ENCODE measurements at regions not wholly inside any gene's neighbourhood (a gene's known extent, or its start where the extent isn't known, plus 50 kb on each side); places are given as distances from the start of the nearest gene placed in this dataset.

- Histone ChIP-seq H3K4me2 (ENCODE audit: insufficient read depth, low read length) (no peak overlapping the region), H3K79me2 (ENCODE audit: control insufficient read depth, insufficient read depth, low read length) (no peaks in the 10 kb centered on the region), H3K36me3 (ENCODE audit: control insufficient read depth, insufficient read depth, low read length) (no peaks in the 10 kb centered on the region), H4K20me1 (replicated peaks; ENCODE audit: control insufficient read depth, insufficient read depth, low read length) (no peaks in the 10 kb centered on the region), H3K27ac (ENCODE audit: extremely low read depth, low read depth, low read length) (no peak overlapping the region), H3K9ac (ENCODE audit: insufficient read depth in 1 of 2, low read depth in 2 of 2, low read length in 2 of 2) (no peak overlapping the region), H3K9me3 (replicated peaks; ENCODE audit: control insufficient read depth, insufficient read depth, low read depth, low read length) (no peaks in the 10 kb centered on the region), H3K9me1 (ENCODE audit: control insufficient read depth, insufficient read depth, low read length) (no peaks in the 10 kb centered on the region), H3K27me3 (ENCODE audit: control insufficient read depth in 2 of 2, insufficient read depth in 2 of 2, low read length in 2 of 2) (no peaks in the 10 kb centered on the region), H2AFZ (ENCODE audit: low read depth, low read length) (no peak overlapping the region), H3K4me1 (replicated peaks in 1 of 2; ENCODE audit: control insufficient read depth in 2 of 2, insufficient read depth in 2 of 2, low read length in 2 of 2) (no peaks in the 10 kb centered on the region), H3K4me3 (no peak overlapping the region)
- in situ Hi-C loops (cut with MboI) = no loop called here
- TF ChIP-seq, protein P1, sequence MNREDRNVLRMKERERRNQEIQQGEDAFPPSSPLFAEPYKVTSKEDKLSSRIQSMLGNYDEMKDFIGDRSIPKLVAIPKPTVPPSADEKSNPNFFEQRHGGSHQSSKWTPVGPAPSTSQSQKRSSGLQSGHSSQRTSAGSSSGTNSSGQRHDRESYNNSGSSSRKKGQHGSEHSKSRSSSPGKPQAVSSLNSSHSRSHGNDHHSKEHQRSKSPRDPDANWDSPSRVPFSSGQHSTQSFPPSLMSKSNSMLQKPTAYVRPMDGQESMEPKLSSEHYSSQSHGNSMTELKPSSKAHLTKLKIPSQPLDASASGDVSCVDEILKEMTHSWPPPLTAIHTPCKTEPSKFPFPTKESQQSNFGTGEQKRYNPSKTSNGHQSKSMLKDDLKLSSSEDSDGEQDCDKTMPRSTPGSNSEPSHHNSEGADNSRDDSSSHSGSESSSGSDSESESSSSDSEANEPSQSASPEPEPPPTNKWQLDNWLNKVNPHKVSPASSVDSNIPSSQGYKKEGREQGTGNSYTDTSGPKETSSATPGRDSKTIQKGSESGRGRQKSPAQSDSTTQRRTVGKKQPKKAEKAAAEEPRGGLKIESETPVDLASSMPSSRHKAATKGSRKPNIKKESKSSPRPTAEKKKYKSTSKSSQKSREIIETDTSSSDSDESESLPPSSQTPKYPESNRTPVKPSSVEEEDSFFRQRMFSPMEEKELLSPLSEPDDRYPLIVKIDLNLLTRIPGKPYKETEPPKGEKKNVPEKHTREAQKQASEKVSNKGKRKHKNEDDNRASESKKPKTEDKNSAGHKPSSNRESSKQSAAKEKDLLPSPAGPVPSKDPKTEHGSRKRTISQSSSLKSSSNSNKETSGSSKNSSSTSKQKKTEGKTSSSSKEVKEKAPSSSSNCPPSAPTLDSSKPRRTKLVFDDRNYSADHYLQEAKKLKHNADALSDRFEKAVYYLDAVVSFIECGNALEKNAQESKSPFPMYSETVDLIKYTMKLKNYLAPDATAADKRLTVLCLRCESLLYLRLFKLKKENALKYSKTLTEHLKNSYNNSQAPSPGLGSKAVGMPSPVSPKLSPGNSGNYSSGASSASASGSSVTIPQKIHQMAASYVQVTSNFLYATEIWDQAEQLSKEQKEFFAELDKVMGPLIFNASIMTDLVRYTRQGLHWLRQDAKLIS (CRISPR knock-in tag; IDR thresholded peaks at IDR 0.05) = no peak
- TF ChIP-seq FOXP4 (CRISPR knock-in tag; IDR thresholded peaks at IDR 0.05; ENCODE audit: borderline replicate concordance) = no peak
- no peak for TF ChIP-seq FOS (IDR thresholded peaks at IDR 0.05; ENCODE audit: extremely low read depth, insufficient read length)
- DNase-seq (ENCODE audit: extremely low read depth in 1 of 4, low spot score in 3 of 4) (no peak), ATAC-seq (no peak), FAIRE-seq (no peak)
- POLR2A ChIA-PET = no interaction called here
- intact Hi-C loops (cut with micrococcal nuclease) = no loop called here
- CTCF ChIA-PET (ENCODE audit: low intra/inter-chr PET ratio) = no interaction called here
- BruUV-seq (replicated peaks) = no TSS peak
- WGBS (ENCODE audit: insufficient coverage, low coverage, missing lambda C conversion rate) = 0% methylated on average over 8 of the region's 10 CpGs
These were observed 144.6 kb upstream of the EPHA4 start for GRCh38 chr2:221716426-221717303.

Measured in K562 (cell line).